Hematopoietic multipotent progenitor cell treated with erythropoietin and hydrocortisone succinate and interleukin-3 and kit ligand, for 17 days (in vitro differentiated cells): ENCODE measurements at regions not wholly inside any gene's neighbourhood (a gene's known extent, or its start where the extent isn't known, plus 50 kb on each side); places are given as distances from the start of the nearest gene placed in this dataset.
"Not testable (repeated sequence)": the region's sequence is repeated elsewhere in the genome, so short reads cannot be mapped to it uniquely, and the experiment has no call there.

Experiments
- DNase-seq: peaks from one replicate; pipeline ENCODE4 v3.0.0-alpha.2; 2015; ENCODE audit warnings: low spot score

DNA sequence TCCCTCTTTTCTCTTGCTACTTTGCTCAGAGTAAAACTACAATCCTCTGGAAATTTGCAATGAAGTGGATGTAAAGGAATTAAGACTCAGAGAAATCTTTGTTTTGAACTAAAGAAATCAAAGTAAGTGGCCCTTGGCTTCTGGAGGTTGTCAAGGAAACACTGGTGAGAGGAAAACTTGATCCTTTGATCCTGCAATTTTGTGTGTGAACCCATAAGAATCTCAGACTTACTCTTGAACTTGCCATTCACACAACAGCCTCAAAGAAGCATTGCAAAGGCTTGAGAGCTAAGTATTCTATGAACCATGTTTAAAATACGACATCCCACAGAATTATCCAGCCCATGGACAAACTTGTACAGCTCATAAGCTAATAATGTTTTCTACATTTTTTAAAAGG, 827.5 kb downstream of the TAF11L14 start:
- no peak for DNase-seq

- DNase-seq: peak; percentile 9
Measured at GRCh38 chr5:18465833-18466681, 831.8 kb downstream of the TAF11L14 start.

GRCh38 chr5:18466731-18467130, 832.5 kb downstream of the TAF11L14 start:
- DNase-seq: no peak

DNA sequence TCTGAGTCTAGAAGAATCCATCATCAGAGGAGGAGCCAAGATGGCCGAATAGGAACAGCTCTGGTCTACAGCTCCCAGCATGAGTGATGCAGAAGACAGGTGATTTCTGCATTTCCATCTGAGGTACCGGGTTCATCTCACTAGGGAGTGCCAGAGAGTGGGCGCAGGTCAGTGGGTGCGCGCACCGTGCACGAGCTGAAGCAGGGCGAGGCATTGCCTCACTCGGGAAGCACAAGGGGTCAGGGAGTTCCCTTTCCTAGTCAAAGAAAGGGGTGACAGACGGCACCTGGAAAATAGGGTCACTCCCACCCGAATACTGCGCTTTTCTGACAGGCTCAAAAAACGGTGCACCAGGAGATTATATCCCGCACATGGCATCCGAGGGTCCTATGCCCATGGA, 837.5 kb downstream of the TAF11L14 start:
- DNase-seq: not testable (repeated sequence)

GRCh38 chr5:18483451-18483850, 849.2 kb downstream of the TAF11L14 start:
- DNase-seq: no peak

GRCh38 chr5:18487928-18488480, 853.7 kb downstream of the TAF11L14 start:
- DNase-seq: no peak

DNA sequence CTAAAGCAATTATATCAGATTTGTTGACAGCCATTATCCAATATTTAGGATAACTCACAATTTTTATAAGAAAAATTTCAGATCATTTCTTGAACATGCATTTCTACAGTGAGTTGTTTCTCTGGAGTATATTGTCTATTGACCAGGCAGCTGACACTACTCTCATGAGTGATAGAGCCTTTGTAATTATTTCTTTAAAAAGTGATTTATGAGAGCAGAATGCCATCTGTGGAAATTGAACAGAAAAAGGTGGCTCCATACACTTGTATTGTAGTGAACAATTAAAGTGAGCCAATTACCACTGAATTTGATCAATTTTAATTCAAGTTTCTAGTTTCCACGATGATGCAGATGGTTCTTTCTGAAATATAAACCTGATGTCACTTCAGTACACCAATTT, 855.4 kb downstream of the TAF11L14 start:
- DNase-seq: no peak

- DNase-seq: no peak
Measured at GRCh38 chr5:18491349-18491748, 857.1 kb downstream of the TAF11L14 start.

DNA sequence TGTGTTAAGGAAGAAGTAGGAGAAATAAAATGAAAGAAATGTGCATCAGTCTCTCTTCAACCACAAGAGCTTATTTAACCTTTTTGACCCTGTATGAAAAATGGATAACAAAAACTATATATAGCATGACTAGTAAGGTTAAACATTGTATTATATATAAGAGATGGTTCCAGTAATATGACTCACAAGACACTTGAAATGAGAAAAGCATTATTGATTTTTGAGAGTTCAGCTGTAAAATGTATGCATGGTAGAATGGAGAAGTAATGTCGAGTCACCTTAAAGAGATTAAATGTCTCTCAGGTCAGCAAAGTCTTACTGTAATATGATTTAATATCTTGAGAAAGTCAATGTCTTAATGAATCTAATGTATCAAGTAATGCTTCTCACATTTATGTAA, 860.9 kb downstream of the TAF11L14 start:
- no peak for DNase-seq

- no peak for DNase-seq
Measured at GRCh38 chr5:18496041-18496440, 861.8 kb downstream of the TAF11L14 start.

DNA sequence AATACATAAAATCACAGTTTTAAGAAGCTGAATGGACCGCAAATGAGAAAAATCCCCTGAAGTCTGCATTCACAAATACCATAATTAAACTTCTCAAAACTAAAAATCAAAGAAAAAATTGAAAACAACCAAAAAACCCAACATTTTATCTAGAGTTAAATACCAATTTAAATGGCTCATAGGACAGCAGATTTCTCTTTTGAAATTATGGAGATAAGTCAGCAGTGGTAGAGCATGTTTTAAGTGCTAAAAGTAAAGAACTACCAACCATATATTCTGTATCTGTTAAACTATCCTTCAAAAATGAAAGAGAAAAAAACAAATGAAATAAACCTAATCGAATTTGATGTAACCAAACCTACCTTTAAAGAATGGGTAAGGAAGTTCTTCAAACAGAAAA, 862.8 kb downstream of the TAF11L14 start:
- DNase-seq: no peak

GRCh38 chr5:18503797-18504328, 869.6 kb downstream of the TAF11L14 start:
- DNase-seq: no peak

- no peak for DNase-seq
Measured at GRCh38 chr5:18507114-18507513, 872.9 kb downstream of the TAF11L14 start.

DNA sequence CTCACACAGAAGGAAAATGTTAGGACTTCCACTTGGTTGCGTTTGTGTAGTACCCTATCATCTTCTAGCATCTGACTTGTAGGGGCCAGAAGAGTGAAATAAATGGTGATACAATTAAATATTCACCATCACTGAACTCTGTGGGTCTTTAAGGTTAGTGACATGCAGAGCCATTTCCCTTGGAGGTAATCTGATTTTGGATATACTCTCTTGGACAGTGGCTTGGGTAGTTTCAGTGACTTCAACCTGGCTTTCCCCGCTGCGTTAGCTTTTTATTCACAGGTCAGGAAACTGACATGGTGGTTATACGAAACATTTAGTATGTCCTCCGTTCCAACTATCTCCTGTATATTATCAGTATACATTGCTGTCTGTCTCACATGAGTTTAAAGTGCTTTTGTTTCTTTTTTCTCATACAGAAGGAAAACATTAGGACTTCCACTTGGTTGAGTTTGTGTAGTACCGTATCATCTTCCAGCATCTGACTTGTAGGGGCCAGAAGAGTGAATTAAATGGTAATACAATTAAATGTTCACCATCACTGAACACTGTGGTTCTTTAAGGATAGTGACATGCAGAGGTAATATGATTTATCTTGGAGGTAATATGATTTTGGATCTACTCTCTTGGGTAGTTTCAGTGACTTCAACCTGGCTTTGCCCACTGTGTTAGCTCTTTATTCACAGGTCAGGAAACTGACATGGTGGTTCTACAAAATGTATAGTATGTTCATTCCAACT, 883.6 kb downstream of the TAF11L14 start:
- DNase-seq: no peak

- no peak for DNase-seq
Measured at GRCh38 chr5:18523380-18523779, 889.1 kb downstream of the TAF11L14 start.

- no peak for DNase-seq
Measured at GRCh38 chr5:18526792-18527405, 892.6 kb downstream of the TAF11L14 start.

DNA sequence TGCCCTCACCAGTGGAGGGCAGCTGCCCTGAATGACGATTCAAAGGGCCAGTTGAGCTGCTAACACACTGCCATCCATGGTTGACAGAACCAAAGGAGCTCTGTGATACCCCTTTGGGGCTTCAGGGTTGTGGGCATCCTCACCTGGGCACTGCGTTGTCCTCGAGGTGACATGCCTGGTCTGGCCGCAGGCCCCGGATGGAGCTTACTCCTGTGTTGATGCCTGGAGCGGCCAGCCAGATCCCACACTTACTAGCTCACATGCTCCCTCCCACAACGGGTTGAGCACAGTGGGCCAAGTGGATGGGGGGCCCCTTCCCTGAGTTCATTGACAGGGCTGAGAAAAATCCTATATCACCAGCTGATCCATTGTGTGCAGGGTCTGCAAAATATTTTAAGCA, 898.9 kb downstream of the TAF11L14 start:
- DNase-seq: no peak

- DNase-seq: no peak
Measured at GRCh38 chr5:18534119-18534518, 899.9 kb downstream of the TAF11L14 start.

- not testable (repeated sequence) for DNase-seq
Measured at GRCh38 chr5:18535753-18536152, 901.5 kb downstream of the TAF11L14 start.

DNA sequence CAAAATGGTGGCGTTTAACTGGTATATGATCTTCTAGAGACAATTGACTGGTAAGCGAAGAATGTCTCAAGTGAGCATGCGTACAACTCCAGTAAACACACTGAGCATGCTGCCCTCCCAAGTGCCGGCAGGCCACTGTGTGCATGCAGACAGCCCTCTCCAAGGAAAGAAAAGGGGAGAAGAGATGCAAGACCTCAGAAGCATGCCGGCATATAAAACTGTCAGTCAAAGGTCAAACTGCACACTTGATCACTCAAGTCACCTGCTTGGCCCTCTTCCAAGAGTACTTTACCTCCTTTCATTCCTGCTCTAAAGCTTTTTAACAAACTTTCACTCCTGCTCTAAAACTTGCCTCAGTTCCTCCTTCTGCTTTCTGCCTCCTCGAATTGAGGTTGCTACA, 910.2 kb downstream of the TAF11L14 start:
- no peak for DNase-seq

DNA sequence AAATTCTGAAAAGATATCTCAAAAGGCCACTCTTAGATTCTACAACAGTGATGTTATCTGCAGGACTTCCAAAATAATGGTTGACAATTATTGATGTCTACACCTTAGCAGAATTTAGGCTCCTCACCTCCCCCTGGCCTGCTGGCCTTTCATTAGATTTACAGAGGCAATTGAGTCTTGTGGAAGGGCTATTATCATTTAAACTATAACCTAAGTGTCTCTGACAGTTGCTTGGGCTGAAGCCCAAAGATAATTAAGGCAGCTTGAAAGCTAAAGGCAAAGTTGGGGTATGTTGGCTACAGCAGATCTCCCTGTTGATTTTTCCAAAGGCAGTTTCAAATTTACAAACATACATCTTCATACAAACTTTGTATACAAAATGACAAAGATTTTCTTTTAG, 912.3 kb downstream of the TAF11L14 start:
- no peak for DNase-seq

DNA sequence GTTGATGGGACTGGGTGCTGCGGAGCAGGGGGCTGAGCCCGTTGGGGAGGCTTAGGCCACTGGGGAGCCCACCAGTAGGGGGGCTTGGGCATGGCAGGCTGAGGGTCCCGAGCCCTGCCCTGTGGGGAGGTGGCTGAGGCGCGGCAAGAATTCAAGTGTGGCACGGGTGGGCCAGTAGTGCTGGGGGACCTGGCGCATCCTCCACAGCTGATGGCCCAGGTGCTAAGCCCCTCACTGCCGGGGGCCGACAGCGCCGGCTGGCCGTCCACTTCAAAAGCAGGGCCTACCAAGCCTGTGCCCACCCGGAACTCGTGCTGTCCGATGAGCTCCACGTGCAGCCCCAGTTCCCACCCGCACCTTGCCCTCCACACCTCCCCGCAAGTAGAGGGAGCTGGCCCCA, 917.5 kb downstream of the TAF11L14 start:
- no peak for DNase-seq
